ENCODE measurements at regions not wholly inside any gene's neighbourhood (a gene's known extent, or its start where the extent isn't known, plus 50 kb on each side); places are given as distances from the start of the nearest gene placed in this dataset.

DNA sequence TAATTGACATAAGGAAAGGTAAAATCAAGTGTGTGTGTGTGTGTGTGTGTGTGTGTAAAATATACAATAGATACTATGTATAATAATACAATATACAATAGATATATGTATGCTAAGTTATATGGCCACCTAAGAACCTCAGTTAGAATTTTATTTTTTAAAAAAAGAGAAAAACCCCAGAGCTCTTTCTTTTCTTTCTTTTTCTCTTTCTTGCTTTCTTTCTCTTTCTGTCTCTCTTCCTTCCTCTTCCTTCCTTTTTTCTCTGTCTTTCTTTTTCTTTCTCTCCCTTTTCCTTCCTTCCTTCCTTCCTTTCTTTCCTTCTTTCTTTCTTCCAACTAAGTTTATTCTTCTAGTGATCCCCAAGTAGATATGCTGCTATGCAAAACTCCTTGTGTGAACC is 64.6 kb upstream of the FN1 start:
- TF ChIP-seq EZH2 (IDR thresholded peaks at IDR 0.05; ENCODE audit: insufficient read depth, poor library complexity, severe bottlenecking) (no peak), EZH2phosphoT487 (IDR thresholded peaks at IDR 0.05; ENCODE audit: insufficient read depth, low read depth) (no peak)
